Hepatocyte (in vitro differentiated cells): ENCODE measurements at regions not wholly inside any gene's neighbourhood (a gene's known extent, or its start where the extent isn't known, plus 50 kb on each side); places are given as distances from the start of the nearest gene placed in this dataset.

Source experiments
- DNase-seq: peaks from one replicate; pipeline ENCODE4 v3.0.0-alpha.2; 2016; ENCODE audit warnings: low spot score
- H2AFZ ChIP-seq: fragments of 200-600 bp; sonication (generic); 2 replicates; pipeline ENCODE4 v1.6.0; 2016; ENCODE audit warnings: antibody characterized with exemption, mild to moderate bottlenecking
- H3K27ac ChIP-seq: fragments of 200-600 bp; sonication (generic); 2 replicates; pipeline ENCODE4 v1.5.1; 2016; ENCODE audit warnings: mild to moderate bottlenecking
- H3K27me3 ChIP-seq: fragments of 200-600 bp; sonication (generic); 2 replicates; pipeline ENCODE4 v1.6.1; 2016
- H3K36me3 ChIP-seq: fragments of 200-600 bp; sonication (generic); replicated peaks from 2 replicates; pipeline ENCODE4 v1.5.1; 2016; ENCODE audit warnings: low read depth; ENCODE audit not compliant: insufficient read depth
- H3K4me1 ChIP-seq: fragments of 200-600 bp; sonication (generic); 2 replicates; pipeline ENCODE4 v1.5.1; 2016; ENCODE audit warnings: mild to moderate bottlenecking, moderate library complexity; ENCODE audit not compliant: insufficient read depth
- H3K4me2 ChIP-seq: fragments of 200-600 bp; sonication (generic); 2 replicates; pipeline ENCODE4 v1.6.0; 2016
- H3K4me3 ChIP-seq: fragments of 200-600 bp; sonication (generic); 2 replicates; pipeline ENCODE4 v1.5.1; 2016; ENCODE audit warnings: mild to moderate bottlenecking
- H3K79me2 ChIP-seq: fragments of 200-600 bp; sonication (generic); 2 replicates; pipeline ENCODE4 v1.6.0; 2017; ENCODE audit warnings: mild to moderate bottlenecking
- H3K9me2 ChIP-seq: fragments of 200-600 bp; sonication (generic); replicated peaks from 2 replicates; pipeline ENCODE4 v1.6.0; 2017; ENCODE audit warnings: mild to moderate bottlenecking; ENCODE audit not compliant: insufficient read depth
- H3K9me3 ChIP-seq: fragments of 200-600 bp; sonication (generic); 2 replicates; pipeline ENCODE4 v1.5.1; 2016; ENCODE audit warnings: low read depth, mild to moderate bottlenecking
- H4K20me1 ChIP-seq: fragments of 200-600 bp; sonication (generic); 2 replicates; pipeline ENCODE4 v1.6.0; 2016; ENCODE audit warnings: mild to moderate bottlenecking; ENCODE audit not compliant: insufficient read depth, poor library complexity, severe bottlenecking
- EZH2 ChIP-seq: fragments of 200-600 bp; sonication (generic); IDR thresholded peaks from 2 replicates; pipeline ENCODE4 v1.6.1; 2016; ENCODE audit warnings: antibody characterized with exemption, mild to moderate bottlenecking, borderline replicate concordance
- EZH2phosphoT487 ChIP-seq: fragments of 200-600 bp; sonication (generic); IDR thresholded peaks from one replicate; pipeline ENCODE4 v1.6.1; 2018; ENCODE audit warnings: antibody characterized with exemption, mild to moderate bottlenecking, low read depth, moderate library complexity; ENCODE audit not compliant: unreplicated experiment, severe bottlenecking
- WGBS: methylation state at CpG from one replicate; pipeline ENCODE4 v1.1.6; 2016; ENCODE audit warnings: low lambda C conversion rate; ENCODE audit errors: missing lambda C conversion rate; 5-methylcytosine and 5-hydroxymethylcytosine counted together
- TF ChIP-seq, protein P1 (sequence below): fragments of 200-600 bp; sonication (generic); IDR thresholded peaks from 2 replicates; pipeline ENCODE4 v1.5.1; 2016; ENCODE audit warnings: antibody characterized with exemption, mild to moderate bottlenecking; ENCODE audit not compliant: poor library complexity

DNA sequence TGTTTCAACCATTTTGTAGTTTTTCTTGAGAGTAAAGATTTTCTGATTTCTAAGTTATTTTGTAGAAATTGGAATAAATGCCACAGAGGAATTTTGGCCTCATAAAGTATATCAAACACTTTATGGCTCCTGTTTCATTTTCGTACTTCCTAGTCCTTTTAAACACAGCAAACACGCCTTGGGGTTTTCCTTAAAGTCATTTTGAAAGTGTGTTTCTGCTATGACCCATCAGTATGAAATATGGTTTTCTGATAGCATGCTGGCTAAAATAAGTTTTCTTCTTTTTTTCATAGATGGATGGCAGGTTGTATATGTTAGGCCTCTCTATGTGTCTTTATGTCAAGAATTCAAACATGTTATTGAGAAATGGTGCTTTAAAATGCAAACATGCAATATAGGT is 940.1 kb upstream of the TMPRSS15 start:
- Histone ChIP-seq H3K36me3 (no peaks in the 10 kb centered on the region), H3K4me2 (no peak overlapping the region), H3K27me3 (no peaks in the 10 kb centered on the region), H3K4me3 (no peak overlapping the region), H4K20me1 (no peaks in the 10 kb centered on the region), H3K4me1 (no peaks in the 10 kb centered on the region), H3K27ac (no peak overlapping the region), H3K79me2 (no peaks in the 10 kb centered on the region), H2AFZ (no peak overlapping the region), H3K9me2 (no peaks in the 10 kb centered on the region), H3K9me3 (no peaks in the 10 kb centered on the region)
- TF ChIP-seq EZH2 (no peak), EZH2phosphoT487 (no peak)
- TF ChIP-seq, protein P1, sequence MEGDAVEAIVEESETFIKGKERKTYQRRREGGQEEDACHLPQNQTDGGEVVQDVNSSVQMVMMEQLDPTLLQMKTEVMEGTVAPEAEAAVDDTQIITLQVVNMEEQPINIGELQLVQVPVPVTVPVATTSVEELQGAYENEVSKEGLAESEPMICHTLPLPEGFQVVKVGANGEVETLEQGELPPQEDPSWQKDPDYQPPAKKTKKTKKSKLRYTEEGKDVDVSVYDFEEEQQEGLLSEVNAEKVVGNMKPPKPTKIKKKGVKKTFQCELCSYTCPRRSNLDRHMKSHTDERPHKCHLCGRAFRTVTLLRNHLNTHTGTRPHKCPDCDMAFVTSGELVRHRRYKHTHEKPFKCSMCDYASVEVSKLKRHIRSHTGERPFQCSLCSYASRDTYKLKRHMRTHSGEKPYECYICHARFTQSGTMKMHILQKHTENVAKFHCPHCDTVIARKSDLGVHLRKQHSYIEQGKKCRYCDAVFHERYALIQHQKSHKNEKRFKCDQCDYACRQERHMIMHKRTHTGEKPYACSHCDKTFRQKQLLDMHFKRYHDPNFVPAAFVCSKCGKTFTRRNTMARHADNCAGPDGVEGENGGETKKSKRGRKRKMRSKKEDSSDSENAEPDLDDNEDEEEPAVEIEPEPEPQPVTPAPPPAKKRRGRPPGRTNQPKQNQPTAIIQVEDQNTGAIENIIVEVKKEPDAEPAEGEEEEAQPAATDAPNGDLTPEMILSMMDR: no peak
- WGBS: 83% methylated on average over 2 of the region's 2 CpGs
- DNase-seq: no peak

DNA sequence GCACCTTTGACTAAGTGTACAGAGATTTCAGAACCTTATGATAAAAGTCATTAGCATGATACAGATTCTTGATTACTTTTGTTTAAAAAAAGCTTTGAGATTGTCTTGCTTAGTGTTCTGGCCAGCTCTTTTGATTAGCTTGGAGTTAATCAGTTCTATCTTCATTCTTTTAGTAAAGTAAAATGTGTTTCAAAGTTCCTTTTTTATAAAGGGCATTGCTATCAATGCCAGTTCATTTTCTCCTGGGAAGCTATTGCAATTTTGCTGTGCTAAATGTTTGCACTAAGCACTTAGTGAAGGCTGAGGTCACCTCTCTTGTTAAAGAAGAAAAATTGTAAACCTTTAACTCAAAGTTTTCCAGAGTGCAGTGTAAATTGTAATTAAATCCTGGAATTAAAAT is 946.7 kb upstream of the TMPRSS15 start:
- no peak overlapping the region for H3K27ac ChIP-seq
- TF ChIP-seq, protein P1: no peak
- no peak for TF ChIP-seq EZH2phosphoT487
- no peak for TF ChIP-seq EZH2

DNA sequence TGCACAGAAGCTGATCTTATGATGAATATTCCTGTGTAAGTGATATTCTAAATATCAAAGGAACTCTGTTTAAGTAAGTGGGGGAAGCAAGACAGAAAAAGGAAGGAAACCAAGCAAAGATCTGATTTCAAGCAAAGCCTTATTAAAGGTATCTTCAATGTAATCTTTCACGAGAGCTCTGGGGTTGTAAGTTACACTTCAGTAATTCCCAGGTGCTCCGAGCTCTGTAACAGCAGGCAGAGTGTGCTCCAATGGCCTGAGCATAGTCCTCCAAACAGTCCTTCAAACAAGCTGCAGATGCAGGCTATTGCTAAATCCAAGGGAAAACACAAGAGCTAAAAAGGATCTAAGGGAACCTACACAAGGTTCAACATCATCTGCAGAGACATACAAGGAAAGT is 949.7 kb upstream of the TMPRSS15 start:
- no peak overlapping the region for H3K27ac ChIP-seq
- H4K20me1 ChIP-seq: no peaks in the 10 kb centered on the region
- H3K4me1 ChIP-seq: no peaks in the 10 kb centered on the region
- H3K36me3 ChIP-seq: no peaks in the 10 kb centered on the region
- no peak for DNase-seq
- WGBS: 61% methylated on average over 2 of the region's 2 CpGs
- H2AFZ ChIP-seq: no peak overlapping the region
- no peak overlapping the region for H3K4me3 ChIP-seq
- H3K9me2 ChIP-seq: no peaks in the 10 kb centered on the region
- H3K9me3 ChIP-seq: no peaks in the 10 kb centered on the region
- H3K79me2 ChIP-seq: no peaks in the 10 kb centered on the region
- H3K4me2 ChIP-seq: no peak overlapping the region
- no peak for TF ChIP-seq EZH2
- no peak for TF ChIP-seq EZH2phosphoT487
- TF ChIP-seq, protein P1: no peak
- H3K27me3 ChIP-seq: no peaks in the 10 kb centered on the region

More for the DNA sequence above, 946.7 kb upstream of the TMPRSS15 start:
- no peaks in the 10 kb centered on the region for H3K9me2 ChIP-seq
- H4K20me1 ChIP-seq: no peaks in the 10 kb centered on the region
- H3K4me1 ChIP-seq: no peaks in the 10 kb centered on the region
- no peaks in the 10 kb centered on the region for H3K79me2 ChIP-seq
- no peak overlapping the region for H3K4me3 ChIP-seq
- H2AFZ ChIP-seq: no peak overlapping the region
- peak; percentile 3 for DNase-seq
- no peaks in the 10 kb centered on the region for H3K27me3 ChIP-seq
- no peaks in the 10 kb centered on the region for H3K9me3 ChIP-seq
- H3K36me3 ChIP-seq: no peaks in the 10 kb centered on the region
- no peak overlapping the region for H3K4me2 ChIP-seq

DNA sequence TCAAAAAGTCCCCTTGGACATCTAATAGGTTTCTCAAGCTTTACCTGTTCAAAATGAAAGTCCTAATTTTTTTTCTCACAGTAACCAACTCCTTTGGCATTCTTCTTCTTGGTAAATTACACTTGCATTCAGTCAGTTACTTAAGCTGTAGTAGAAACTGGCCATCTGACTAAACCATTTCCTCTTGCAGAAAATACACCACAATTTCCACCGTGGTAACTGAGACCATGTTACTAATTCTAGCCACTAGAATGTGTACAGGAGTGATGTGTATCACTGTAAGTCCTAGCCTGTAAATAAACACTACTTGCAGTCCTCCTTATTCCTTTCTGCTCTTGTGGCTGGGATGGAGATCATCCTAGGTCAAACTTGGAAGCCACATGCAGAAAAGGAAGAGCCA is 965.4 kb upstream of the TMPRSS15 start:
- 67% methylated on average over 1 of the region's 1 CpG for WGBS
- Histone ChIP-seq H3K9me2 (no peaks in the 10 kb centered on the region), H3K9me3 (no peaks in the 10 kb centered on the region)

More for the DNA sequence above, 965.4 kb upstream of the TMPRSS15 start:
- no peaks in the 10 kb centered on the region for H3K27me3 ChIP-seq
- H3K36me3 ChIP-seq: no peaks in the 10 kb centered on the region
- H3K79me2 ChIP-seq: no peaks in the 10 kb centered on the region
- no peak overlapping the region for H3K4me3 ChIP-seq
- DNase-seq: no peak
- no peaks in the 10 kb centered on the region for H4K20me1 ChIP-seq
- H3K27ac ChIP-seq: no peak overlapping the region
- no peak overlapping the region for H3K4me2 ChIP-seq
- no peak overlapping the region for H2AFZ ChIP-seq
- no peaks in the 10 kb centered on the region for H3K4me1 ChIP-seq
- no peak for TF ChIP-seq EZH2phosphoT487
